ENCODE measurements at regions not wholly inside any gene's neighbourhood (a gene's known extent, or its start where the extent isn't known, plus 50 kb on each side); places are given as distances from the start of the nearest gene placed in this dataset.
"Not testable (repeated sequence)": the region's sequence is repeated elsewhere in the genome, so short reads cannot be mapped to it uniquely, and the experiment has no call there.

DNA sequence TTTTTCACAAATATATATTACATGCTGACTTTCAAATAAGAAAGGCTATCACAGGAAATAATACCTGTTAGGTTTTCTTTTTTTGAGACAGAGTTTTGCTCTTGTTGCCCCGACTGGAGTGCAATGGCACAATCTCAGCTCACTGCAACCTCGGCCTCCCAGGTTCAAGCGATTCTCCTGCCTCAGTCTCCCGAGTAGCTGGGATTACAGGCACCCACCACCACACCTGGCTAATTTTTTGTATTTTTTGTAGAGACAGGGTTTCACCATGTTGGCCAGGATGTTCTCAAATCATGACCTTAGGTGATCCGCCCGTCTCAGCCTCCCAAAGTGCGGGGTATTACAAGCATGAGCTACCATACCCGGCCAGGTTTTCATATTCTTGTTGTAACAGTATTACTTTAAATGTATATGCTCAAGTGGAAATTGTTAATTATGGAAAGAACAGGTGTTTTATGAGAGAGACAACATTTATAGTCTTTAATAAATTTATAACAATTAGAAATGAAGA lies 92.3 kb upstream of the SLC39A10 start:
- TF ChIP-seq, protein P1, sequence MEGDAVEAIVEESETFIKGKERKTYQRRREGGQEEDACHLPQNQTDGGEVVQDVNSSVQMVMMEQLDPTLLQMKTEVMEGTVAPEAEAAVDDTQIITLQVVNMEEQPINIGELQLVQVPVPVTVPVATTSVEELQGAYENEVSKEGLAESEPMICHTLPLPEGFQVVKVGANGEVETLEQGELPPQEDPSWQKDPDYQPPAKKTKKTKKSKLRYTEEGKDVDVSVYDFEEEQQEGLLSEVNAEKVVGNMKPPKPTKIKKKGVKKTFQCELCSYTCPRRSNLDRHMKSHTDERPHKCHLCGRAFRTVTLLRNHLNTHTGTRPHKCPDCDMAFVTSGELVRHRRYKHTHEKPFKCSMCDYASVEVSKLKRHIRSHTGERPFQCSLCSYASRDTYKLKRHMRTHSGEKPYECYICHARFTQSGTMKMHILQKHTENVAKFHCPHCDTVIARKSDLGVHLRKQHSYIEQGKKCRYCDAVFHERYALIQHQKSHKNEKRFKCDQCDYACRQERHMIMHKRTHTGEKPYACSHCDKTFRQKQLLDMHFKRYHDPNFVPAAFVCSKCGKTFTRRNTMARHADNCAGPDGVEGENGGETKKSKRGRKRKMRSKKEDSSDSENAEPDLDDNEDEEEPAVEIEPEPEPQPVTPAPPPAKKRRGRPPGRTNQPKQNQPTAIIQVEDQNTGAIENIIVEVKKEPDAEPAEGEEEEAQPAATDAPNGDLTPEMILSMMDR (IDR thresholded peaks at IDR 0.05; ENCODE audit: low read length): not testable (repeated sequence)
- not testable (repeated sequence) for TF ChIP-seq EZH2phosphoT487 (IDR thresholded peaks at IDR 0.05; ENCODE audit: low read length); EZH2 (optimal IDR thresholded peaks at IDR 0.05; ENCODE audit: low read depth, low read length)
